ENCODE measurements at regions not wholly inside any gene's neighbourhood (a gene's known extent, or its start where the extent isn't known, plus 50 kb on each side); places are given as distances from the start of the nearest gene placed in this dataset.
"Not testable (repeated sequence)": the region's sequence is repeated elsewhere in the genome, so short reads cannot be mapped to it uniquely, and the experiment has no call there.

DNA sequence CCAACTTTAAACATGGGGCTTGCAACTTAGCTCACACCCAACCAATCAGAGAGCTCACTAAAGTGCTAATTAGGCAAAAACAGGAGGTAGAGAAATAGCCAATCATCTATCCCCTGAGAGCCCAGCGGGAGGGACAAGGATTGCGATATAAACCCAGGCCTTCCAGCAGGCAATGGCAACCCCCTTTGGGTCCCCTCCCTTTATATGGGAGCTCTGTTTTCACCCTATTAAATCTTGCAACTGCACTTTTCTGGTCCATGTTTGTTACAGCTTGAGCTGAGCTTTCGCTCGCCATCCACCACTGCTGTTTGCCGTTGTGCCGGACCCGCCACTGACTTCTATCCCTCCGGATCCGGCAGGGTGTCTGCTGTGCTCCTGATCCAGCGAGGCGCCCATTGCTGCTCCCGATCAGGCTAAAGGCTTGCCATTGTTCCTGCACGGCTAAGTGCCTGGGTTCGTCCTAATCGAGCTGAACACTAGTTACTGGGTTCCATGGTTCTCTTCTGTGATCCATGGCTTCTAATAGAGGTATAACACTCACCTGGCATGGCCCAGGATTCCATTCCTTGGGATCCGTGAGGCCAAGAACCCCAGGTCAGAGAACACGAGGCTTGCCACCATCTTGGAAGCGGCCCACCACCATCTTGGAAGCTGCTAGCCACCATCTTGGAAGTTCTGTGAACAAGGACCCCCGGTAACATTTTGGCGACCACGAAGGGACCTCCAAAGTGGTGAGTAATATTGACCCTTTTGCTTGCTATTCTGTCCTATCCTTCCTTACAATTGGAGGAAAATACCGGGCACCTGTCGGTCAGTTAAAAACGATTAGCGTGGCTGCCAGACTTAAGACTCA is 161.3 kb upstream of the GCFC2 start:
- DNase-seq: not testable (repeated sequence)

DNA sequence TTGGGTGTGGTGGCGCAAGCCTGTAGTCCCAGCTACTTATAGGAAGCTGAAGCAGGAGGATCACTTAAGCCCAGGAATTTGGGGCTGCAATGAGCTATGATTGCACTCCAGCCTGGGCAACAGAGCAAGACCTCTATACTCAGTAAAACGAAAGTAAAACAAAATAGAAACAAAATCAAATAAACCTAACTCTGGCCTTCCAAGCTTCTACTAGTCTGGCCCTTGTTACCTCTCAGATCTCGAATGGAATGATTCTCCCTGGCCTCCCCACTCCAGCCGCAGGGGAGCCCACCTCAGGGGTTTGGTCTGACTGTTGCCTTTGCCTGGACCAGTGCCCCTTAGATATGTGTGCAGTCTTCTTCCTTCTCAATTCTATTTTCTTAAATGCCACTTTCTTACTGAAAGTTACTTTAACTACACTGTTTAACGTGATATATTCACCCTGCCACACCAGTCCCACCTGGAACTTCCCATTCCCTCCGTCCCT is 160.0 kb upstream of the GCFC2 start:
- no peak for DNase-seq

DNA sequence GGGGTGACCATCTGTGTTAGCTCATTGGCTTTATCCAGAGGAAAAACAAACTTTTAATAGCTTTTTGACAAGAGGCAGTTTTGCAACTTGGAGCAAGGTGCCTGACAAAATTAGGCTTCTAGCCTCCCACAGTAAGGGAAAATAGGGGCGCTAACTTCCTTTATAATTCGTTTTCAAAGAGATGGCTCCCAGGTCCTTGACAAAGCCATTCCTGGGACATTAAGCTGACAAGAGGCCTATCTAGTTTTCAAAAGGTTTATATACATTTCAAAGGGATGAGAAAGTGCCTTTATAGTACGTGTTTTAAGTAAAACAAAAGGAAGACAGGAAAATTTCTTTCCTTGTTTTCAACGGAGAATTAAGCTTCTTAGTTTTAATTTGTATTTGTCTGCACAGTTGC is 159.4 kb upstream of the GCFC2 start:
- DNase-seq: no peak

GRCh38 chr2:75865702-75866101 is 155.0 kb upstream of the GCFC2 start:
- DNase-seq: no peak

DNA sequence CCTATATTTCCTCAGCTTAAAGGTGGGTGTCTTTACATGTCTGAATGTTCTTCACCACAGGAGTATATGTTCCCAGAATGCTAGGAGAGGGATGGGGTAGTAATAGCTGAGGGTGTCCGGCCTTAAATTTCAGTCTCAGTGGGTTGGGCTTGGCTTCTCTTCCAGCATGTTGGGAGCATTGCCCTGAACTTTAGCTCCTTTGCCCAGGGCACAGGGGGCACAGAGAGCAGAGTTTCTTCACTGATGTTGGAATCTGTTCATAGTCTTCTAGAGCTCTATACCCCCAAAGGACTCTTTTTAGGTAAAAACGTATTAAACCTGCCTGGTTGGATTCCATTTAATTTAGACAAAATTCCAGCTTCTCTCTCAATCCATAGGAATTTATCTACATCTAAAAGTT is 154.4 kb upstream of the GCFC2 start:
- no peak for DNase-seq

GRCh38 chr2:75862547-75862946 is 151.8 kb upstream of the GCFC2 start:
- DNase-seq: no peak

GRCh38 chr2:75853436-75853835 is 142.7 kb upstream of the GCFC2 start:
- no peak for DNase-seq

DNA sequence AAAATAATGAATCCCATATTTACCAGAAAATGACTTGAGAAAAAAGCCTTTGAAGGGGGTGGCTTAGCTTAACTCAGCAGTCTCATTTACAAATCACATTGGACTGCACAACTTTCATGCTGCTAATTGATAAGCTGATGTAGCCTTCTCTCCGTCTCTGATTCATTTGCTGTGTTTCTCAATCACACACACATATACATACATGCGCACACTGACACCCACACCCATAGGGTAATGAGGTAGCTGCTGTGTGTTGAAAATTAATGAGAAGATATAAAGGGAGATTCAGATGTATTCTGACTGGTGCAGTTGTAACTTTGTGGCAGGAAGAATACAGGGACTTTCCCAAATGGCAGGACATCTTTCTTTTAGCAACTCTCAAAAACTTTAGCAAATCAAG is 141.9 kb upstream of the GCFC2 start:
- DNase-seq: no peak

DNA sequence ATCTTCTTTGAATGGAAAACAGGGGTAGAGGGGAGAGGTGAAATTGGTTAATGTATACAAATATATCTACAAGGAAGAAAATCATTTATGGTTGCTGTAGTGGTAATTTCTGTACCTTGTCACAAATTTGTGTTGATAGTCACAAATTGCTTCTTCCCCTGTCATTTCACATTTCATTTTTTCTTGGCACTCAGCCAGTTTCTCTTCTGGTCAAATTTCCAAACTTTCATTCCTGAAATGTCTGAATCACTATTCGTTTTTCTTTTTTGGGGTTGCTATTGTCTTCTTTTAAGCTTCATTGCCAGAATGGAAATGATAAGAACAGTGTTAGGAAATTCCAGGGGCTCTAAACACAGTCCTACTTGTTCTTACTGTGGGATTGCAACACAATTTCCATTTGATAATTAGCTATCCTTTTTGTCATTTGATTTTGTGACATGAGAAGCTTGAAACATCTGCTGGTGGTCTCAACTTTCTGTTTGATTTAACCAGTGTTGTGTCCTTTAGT is 136.0 kb upstream of the GCFC2 start:
- DNase-seq: no peak

- no peak for DNase-seq
Measured at GRCh38 chr2:75844651-75845050, 133.9 kb upstream of the GCFC2 start.

- not testable (repeated sequence) for DNase-seq
Measured at GRCh38 chr2:75834588-75834987, 123.9 kb upstream of the GCFC2 start.

GRCh38 chr2:75833386-75833785 is 122.7 kb upstream of the GCFC2 start:
- no peak for DNase-seq

DNA sequence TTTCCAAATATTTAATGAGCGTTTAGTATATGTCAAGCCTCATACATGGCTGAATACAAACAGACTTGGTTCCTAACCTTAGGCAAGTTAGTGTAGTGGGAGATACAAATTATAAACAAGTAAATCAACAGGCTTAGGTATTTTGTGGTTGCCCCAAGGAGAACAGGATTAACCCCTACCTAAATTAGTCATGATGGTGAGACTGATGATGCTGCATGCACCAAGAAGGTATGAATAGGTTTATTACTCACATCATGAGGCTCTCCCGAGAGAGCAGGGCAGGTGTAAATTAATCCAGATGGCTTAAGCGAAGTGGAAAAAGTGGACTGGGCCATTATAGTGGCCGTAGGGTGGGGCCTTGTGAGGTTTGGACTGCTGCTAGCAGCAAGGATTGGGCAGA is 118.1 kb upstream of the GCFC2 start:
- no peak for DNase-seq

DNA sequence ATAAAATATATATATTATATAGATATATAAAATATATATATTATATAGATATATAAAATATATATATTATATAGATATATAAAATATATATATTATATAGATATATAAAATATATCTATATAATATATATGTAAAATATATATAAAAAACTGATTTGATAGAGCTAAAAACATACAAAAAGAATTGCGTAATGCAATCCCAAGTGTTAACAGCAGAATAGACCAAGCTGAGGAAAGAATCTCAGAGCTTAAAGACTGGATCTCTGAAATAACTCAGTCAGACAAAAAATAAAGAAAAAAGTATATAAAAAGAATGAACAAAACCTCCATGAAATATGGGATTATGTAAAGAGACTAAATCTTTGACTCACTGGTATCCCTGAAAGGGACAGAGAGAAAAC is 112.8 kb upstream of the GCFC2 start:
- DNase-seq: not testable (repeated sequence)

- no peak for DNase-seq
Measured at GRCh38 chr2:75822336-75822735, 111.6 kb upstream of the GCFC2 start.

- DNase-seq: no peak
Measured at GRCh38 chr2:75820693-75821092, 110.0 kb upstream of the GCFC2 start.

- no peak for DNase-seq
Measured at GRCh38 chr2:75810611-75811330, 100.1 kb upstream of the GCFC2 start.

- no peak for DNase-seq
Measured at GRCh38 chr2:75808793-75809535, 98.2 kb upstream of the GCFC2 start.

DNA sequence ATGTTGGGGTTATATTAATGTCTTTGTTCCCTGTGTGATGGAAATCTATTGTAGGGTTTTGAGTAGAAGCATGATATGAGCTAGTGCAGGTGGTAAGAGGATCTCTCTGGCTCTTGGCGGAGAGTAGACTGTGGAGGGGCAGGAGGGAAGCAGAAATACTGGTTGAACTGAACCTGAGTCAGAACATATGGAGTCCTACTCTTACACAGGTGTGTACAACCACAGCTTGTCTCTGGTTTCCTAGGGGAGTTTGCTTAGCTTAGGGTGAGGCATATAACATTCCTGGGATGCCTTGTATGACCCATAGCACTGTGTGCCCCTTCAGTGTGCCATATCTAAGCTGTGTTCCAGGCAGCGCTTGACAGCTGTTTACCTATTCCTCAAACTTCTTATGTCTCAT is 97.3 kb upstream of the GCFC2 start:
- DNase-seq: no peak

DNA sequence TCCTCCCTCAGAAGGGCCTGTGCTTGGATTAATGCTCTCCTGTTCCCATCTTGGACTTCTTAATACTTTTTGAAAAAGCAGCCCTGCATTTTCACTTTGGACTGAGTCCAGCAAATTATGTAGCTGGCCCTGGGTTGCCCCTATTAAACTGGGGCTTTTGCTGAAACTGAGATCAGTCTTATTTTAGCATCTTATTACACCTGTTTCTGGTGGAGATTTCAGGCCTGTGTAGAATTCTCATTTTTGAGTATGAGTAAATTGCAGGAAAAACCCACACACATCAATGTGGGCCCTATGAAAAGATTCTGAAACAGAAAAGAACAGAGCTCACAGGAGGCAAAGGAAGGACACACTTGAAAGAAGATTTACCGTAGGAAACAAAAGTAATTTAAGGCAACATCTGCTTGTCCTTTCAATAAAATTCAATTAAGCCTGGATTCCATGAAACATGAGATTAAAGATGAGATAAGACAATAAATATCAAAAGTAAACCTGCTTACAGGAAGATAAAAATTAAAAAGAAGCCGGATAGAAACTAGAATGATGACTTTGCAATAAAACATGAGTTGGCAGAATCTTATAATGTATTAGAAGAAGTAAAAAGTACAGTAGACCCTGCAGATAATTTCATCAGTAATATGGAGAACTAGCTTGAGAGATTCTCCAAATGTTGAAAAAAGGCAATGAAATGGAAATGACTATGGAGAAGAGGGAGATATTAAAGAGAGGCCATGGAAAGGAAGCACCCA is 90.7 kb upstream of the GCFC2 start:
- DNase-seq: no peak

DNA sequence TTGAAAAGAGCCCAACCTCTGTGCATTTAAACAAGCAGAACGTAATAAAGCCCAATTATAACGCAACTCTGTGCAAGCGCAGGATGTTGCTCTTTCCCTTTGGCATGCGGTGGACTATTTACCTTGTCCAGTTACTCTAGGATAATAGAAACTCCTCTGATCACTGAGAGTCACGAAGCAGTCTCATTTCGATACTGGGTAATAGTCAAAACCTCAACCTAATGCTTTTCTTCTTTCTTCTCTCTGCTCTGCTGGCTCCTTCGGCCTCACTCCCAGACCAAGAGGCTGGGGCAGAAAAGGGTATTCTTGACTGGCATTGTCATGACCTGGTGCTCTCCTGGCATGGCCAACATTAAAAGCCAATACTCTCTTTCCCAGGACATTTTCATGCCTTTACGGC is 89.7 kb upstream of the GCFC2 start:
- DNase-seq: no peak

GRCh38 chr2:75799859-75800258 is 89.1 kb upstream of the GCFC2 start:
- no peak for DNase-seq

- DNase-seq: no peak
Measured at GRCh38 chr2:75798569-75798968, 87.9 kb upstream of the GCFC2 start.
